Activated CD4-positive, alpha-beta T cell treated with anti-CD3 and anti-CD28 coated beads, Interleukin-10, Interleukin-2, amounts not matched to agents 100 ng/mL and 50 ng/mL, durations not matched to agents 16 hours and 8 hours (primary cell): ENCODE measurements at regions not wholly inside any gene's neighbourhood (a gene's known extent, or its start where the extent isn't known, plus 50 kb on each side); places are given as distances from the start of the nearest gene placed in this dataset.
A peak's percentile ranks its signal among the peaks of the same experiment; 100 is the strongest.
"Not testable (repeated sequence)": the region's sequence is repeated elsewhere in the genome, so short reads cannot be mapped to it uniquely, and the experiment has no call there.

Experiments
- DNase-seq: peaks from one replicate; pipeline ENCODE4 v3.0.0-alpha.2; 2020

GRCh38 chr6:110558575-110558974 lies 82.2 kb upstream of the SLC22A16 start:
- no peak for DNase-seq

GRCh38 chr6:110557199-110557598 lies 80.8 kb upstream of the SLC22A16 start:
- DNase-seq: no peak

GRCh38 chr6:110556317-110557110 lies 80.1 kb upstream of the SLC22A16 start:
- no peak for DNase-seq

- DNase-seq: no peak
Measured at GRCh38 chr6:110554966-110555460, 78.6 kb upstream of the SLC22A16 start.

- DNase-seq: no peak
Measured at GRCh38 chr6:110554441-110554840, 78.0 kb upstream of the SLC22A16 start.

GRCh38 chr6:110552901-110553641 lies 76.7 kb upstream of the SLC22A16 start:
- DNase-seq: no peak

- no peak for DNase-seq
Measured at GRCh38 chr6:110552076-110552475, 75.7 kb upstream of the SLC22A16 start.

GRCh38 chr6:110551088-110551487 lies 74.7 kb upstream of the SLC22A16 start:
- no peak for DNase-seq

GRCh38 chr6:110550353-110550752 lies 73.9 kb upstream of the SLC22A16 start:
- DNase-seq: no peak

GRCh38 chr6:110549277-110549676 lies 72.9 kb upstream of the SLC22A16 start:
- DNase-seq: no peak

- DNase-seq: no peak
Measured at GRCh38 chr6:110548110-110548847, 71.9 kb upstream of the SLC22A16 start.

- no peak for DNase-seq
Measured at GRCh38 chr6:110547266-110547964, 71.0 kb upstream of the SLC22A16 start.

GRCh38 chr6:110545081-110545872 lies 68.9 kb upstream of the SLC22A16 start:
- no peak for DNase-seq

GRCh38 chr6:110544472-110544871 lies 68.1 kb upstream of the SLC22A16 start:
- no peak for DNase-seq

GRCh38 chr6:110543106-110543505 lies 66.7 kb upstream of the SLC22A16 start:
- no peak for DNase-seq

GRCh38 chr6:110542311-110543024 lies 66.1 kb upstream of the SLC22A16 start:
- no peak for DNase-seq

GRCh38 chr6:110541701-110542309 lies 65.4 kb upstream of the SLC22A16 start:
- DNase-seq: no peak

GRCh38 chr6:110539277-110540019 lies 63.0 kb upstream of the SLC22A16 start:
- not testable (repeated sequence) for DNase-seq

- DNase-seq: peak; percentile 15
Measured at GRCh38 chr6:110538416-110539160, 62.2 kb upstream of the SLC22A16 start.
